GM12878 (cell line): ENCODE measurements at regions not wholly inside any gene's neighbourhood (a gene's known extent, or its start where the extent isn't known, plus 50 kb on each side); places are given as distances from the start of the nearest gene placed in this dataset.

Source experiments
- ATAC-seq: fragments of 200-7000 bp; cut with Tn5 transposase; 3 replicates; pipeline ENCODE4 v1.9.1; 2020; ENCODE audit warnings: mild to moderate bottlenecking, moderate library complexity
- BruUV-seq: library from RNA; stranded (reverse); fragments of 400-500 nt; replicated peaks from 2 replicates; lab custom pipeline; 2021; lab: Mats Ljungman, UMichigan
- CTCF ChIA-PET: fragments of 300-600 bp; sonication (Branson Sonifier 250); formaldehyde crosslinking; extraction: SDS; loops from one replicate; lab custom pipeline; 2021; ENCODE audit warnings: inconsistent platforms; lab: Yijun Ruan, JAX
- POLR2A ChIA-PET: fragments of 350-600 bp; formaldehyde crosslinking; extraction: SDS; loops from one replicate; lab custom pipeline; 2021; ENCODE audit warnings: inconsistent platforms; lab: Charles Lee
- RAD21 ChIA-PET: fragments of 300-600 bp; sonication (Branson Sonifier 250); formaldehyde crosslinking; loops from one replicate; lab custom pipeline; 2023; ENCODE audit warnings: antibody characterized with exemption; ENCODE audit not compliant: unreplicated experiment; lab: Charles Lee
- SMC1A ChIA-PET: fragments of 300-600 bp; sonication (Branson Sonifier 250); formaldehyde crosslinking; loops from one replicate; lab custom pipeline; 2023; ENCODE audit not compliant: unreplicated experiment, uncharacterized antibody; lab: Charles Lee
- DNase-seq: peaks from one replicate; pipeline ENCODE4 v3.0.0-alpha.2; 2011; ENCODE audit warnings: low read depth, low spot score
- FAIRE-seq: peaks from 3 replicates; lab custom pipeline; 2011; peaks lifted over from hg19 to GRCh38; lab: Jason Lieb, UNC
- H2AFZ ChIP-seq: 2 replicates; pipeline ENCODE4 v1.6.0; 2011; ENCODE audit warnings: low read depth, low read length, control low read depth; ENCODE audit not compliant: control insufficient read depth
- H3K27ac ChIP-seq: 2 replicates; pipeline ENCODE4 v1.5.1; 2011; ENCODE audit warnings: control low read depth; ENCODE audit not compliant: control insufficient read depth, insufficient read depth
- H3K27me3 ChIP-seq, 2 experiments: replicated peaks in 1 of 2; 2 replicates each; pipeline versions ENCODE4 v1.6.0 to v1.6.1; 2011; ENCODE audit warnings: low read length in 1 of 2; ENCODE audit not compliant: control insufficient read depth in 2 of 2, insufficient read depth in 2 of 2
- H3K36me3 ChIP-seq, 2 experiments: 2 replicates each; pipeline ENCODE4 v1.5.1; 2011; ENCODE audit warnings: low read length in 1 of 2; ENCODE audit not compliant: control insufficient read depth in 2 of 2, insufficient read depth in 2 of 2
- H3K4me1 ChIP-seq: 2 replicates; pipeline ENCODE4 v1.6.1; 2011; ENCODE audit warnings: mild to moderate bottlenecking, low read length, moderate library complexity, mixed read lengths; ENCODE audit not compliant: control insufficient read depth, insufficient read depth
- H3K4me2 ChIP-seq: 2 replicates; pipeline ENCODE4 v1.6.0; 2011; ENCODE audit warnings: control low read depth; ENCODE audit not compliant: control insufficient read depth, insufficient read depth
- H3K4me3 ChIP-seq: fragments of 200-600 bp; sonication (generic); 2 replicates; pipeline ENCODE4 v1.5.1; 2016
- H3K79me2 ChIP-seq: 2 replicates; pipeline ENCODE4 v1.6.0; 2011; ENCODE audit warnings: low read length; ENCODE audit not compliant: control insufficient read depth, insufficient read depth
- H3K9ac ChIP-seq: 2 replicates; pipeline ENCODE4 v1.8.0; 2011; ENCODE audit warnings: low read length, control low read depth, mixed read lengths; ENCODE audit not compliant: control insufficient read depth, insufficient read depth
- H3K9me3 ChIP-seq: replicated peaks from 3 replicates; pipeline ENCODE4 v1.5.1; 2011; ENCODE audit warnings: mild to moderate bottlenecking, low read length; ENCODE audit not compliant: control insufficient read depth, insufficient read depth
- H4K20me1 ChIP-seq: 2 replicates; pipeline ENCODE4 v1.6.0; 2011; ENCODE audit not compliant: control insufficient read depth, insufficient read depth
- BCL11A ChIP-seq: IDR thresholded peaks from 2 replicates; pipeline ENCODE4 v1.6.1; 2011; ENCODE audit warnings: low read depth, low read length
- IKZF2 ChIP-seq, 2 experiments: fragments of 450-650 bp; IDR thresholded peaks; 2 replicates each; pipeline ENCODE4 v1.6.1; 2017; ENCODE audit warnings: mild to moderate bottlenecking in 2 of 2, moderate library complexity in 2 of 2
- KDM1A ChIP-seq: fragments of 200-600 bp; sonication (generic); IDR thresholded peaks from 2 replicates; pipeline ENCODE4 v1.6.1; 2016; ENCODE audit warnings: borderline replicate concordance
- NBN ChIP-seq: fragments of 450-650 bp; IDR thresholded peaks from 2 replicates; pipeline ENCODE4 v1.6.1; 2016
- NFXL1 ChIP-seq: fragments of 450-650 bp; IDR thresholded peaks from 2 replicates; pipeline ENCODE4 v1.6.1; 2017; ENCODE audit warnings: antibody characterized with exemption, mild to moderate bottlenecking, borderline replicate concordance
- PAX5 ChIP-seq: IDR thresholded peaks from 2 replicates; pipeline ENCODE4 v1.6.1; 2011; ENCODE audit warnings: low read depth, low read length, borderline replicate concordance
- PAX8 ChIP-seq: fragments of 450-650 bp; IDR thresholded peaks from 2 replicates; pipeline ENCODE4 v1.6.1; 2017; ENCODE audit warnings: mild to moderate bottlenecking, moderate library complexity
- POLR2A ChIP-seq: IDR thresholded peaks from 2 replicates; pipeline ENCODE4 v1.6.1; 2011; ENCODE audit warnings: low read depth, mild to moderate bottlenecking, low read length
- POU2F2 ChIP-seq: IDR thresholded peaks from 3 replicates; pipeline ENCODE4 v1.6.1; 2011; ENCODE audit warnings: low read depth, mild to moderate bottlenecking, low read length, borderline replicate concordance
- RAD21 ChIP-seq: IDR thresholded peaks from 2 replicates; pipeline ENCODE4 v1.6.1; 2011; ENCODE audit warnings: mild to moderate bottlenecking, low read depth, low read length, moderate library complexity; ENCODE audit not compliant: insufficient read depth
- SMARCA5 ChIP-seq: fragments of 450-650 bp; IDR thresholded peaks from 2 replicates; pipeline ENCODE4 v1.6.1; 2017; ENCODE audit warnings: mild to moderate bottlenecking
- SP1 ChIP-seq: IDR thresholded peaks from one replicate; pipeline ENCODE4 v1.6.1; 2011; ENCODE audit warnings: low read depth, low read length
- SPI1 ChIP-seq: IDR thresholded peaks from 2 replicates; pipeline ENCODE4 v1.6.1; 2011; ENCODE audit warnings: low read depth, mild to moderate bottlenecking, low read length, moderate library complexity, borderline replicate concordance; ENCODE audit not compliant: insufficient read depth
- SREBF1 ChIP-seq: IDR thresholded peaks from 2 replicates; pipeline ENCODE4 v1.6.1; 2012; ENCODE audit warnings: mild to moderate bottlenecking, low read length
- TARDBP ChIP-seq: IDR thresholded peaks from 2 replicates; pipeline ENCODE4 v1.6.1; 2016; ENCODE audit warnings: borderline replicate concordance
- WRNIP1 ChIP-seq: IDR thresholded peaks from 2 replicates; pipeline ENCODE4 v1.6.1; 2011; ENCODE audit warnings: low read depth, low read length, improper control_type of control experiment, borderline replicate concordance
- ZBED1 ChIP-seq: IDR thresholded peaks from 2 replicates; pipeline ENCODE4 v1.6.1; 2016; ENCODE audit warnings: borderline replicate concordance
- WGBS: methylation state at CpG from one replicate; pipeline ENCODE4 v1.1.6; 2016; ENCODE audit warnings: low lambda C conversion rate; ENCODE audit not compliant: insufficient replicate concordance, insufficient coverage; ENCODE audit errors: missing lambda C conversion rate; 5-methylcytosine and 5-hydroxymethylcytosine counted together
- in situ Hi-C: fragments of 300-500 bp; cut with MboI; formaldehyde crosslinking; loops from 9 replicates; pipeline ENCODE4 v1.14.3; 2018; ENCODE audit warnings: mixed read lengths
- intact Hi-C: fragments of 100-400 bp; cut with micrococcal nuclease; formaldehyde crosslinking; loops from one replicate; pipeline ENCODE4 v1.14.2; 2022; ENCODE audit not compliant: unreplicated experiment
- TF ChIP-seq, protein P1 (sequence below): fragments of 450-650 bp; IDR thresholded peaks from 2 replicates; pipeline ENCODE4 v1.6.1; 2017; ENCODE audit warnings: mild to moderate bottlenecking, moderate library complexity
- TF ChIP-seq, protein P2 (sequence below): IDR thresholded peaks from 2 replicates; pipeline ENCODE4 v1.6.1; 2012; ENCODE audit warnings: low read depth, low read length, improper control_type of control experiment
- TF ChIP-seq, protein P3 (sequence below): fragments of 450-650 bp; formaldehyde crosslinking; IDR thresholded peaks from 2 replicates; pipeline ENCODE4 v1.5.0; 2022; ENCODE audit warnings: mild to moderate bottlenecking, missing genetic modification characterization

DNA sequence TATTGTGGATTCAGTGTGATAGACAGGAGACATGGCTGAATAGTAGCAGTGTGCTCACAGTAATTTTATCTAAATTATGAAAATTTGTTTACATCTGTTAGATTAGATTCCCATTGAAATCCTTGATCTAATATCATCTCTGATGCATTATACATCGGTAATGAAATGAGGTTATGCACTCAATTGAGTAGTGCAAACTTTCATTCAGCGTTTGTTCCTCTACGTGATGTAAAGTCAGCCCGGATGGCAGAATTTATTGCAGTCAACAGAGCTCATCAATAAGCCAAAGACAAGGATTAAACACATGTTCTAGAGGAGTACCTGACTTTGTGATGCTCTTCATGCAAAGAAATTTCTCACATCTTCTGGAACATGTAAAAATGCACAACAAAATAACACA lies 549.2 kb downstream of the GOLGA6L6 start:
- POLR2A ChIA-PET = no interaction called here
- in situ Hi-C loops (no loop called here), intact Hi-C loops (no loop called here)
- Histone ChIP-seq H4K20me1 (no peaks in the 10 kb centered on the region), H3K27me3 (no peaks in the 10 kb centered on the region), H3K9ac (no peak overlapping the region), H3K36me3 (no peaks in the 10 kb centered on the region), H2AFZ (no peak overlapping the region), H3K79me2 (no peaks in the 10 kb centered on the region), H3K4me3 (no peak overlapping the region), H3K4me1 (no peaks in the 10 kb centered on the region), H3K4me2 (no peak overlapping the region), H3K9me3 (no peaks in the 10 kb centered on the region; the same call in 2 of the 3 replicates), H3K27ac (no peak overlapping the region)
- TF ChIP-seq SPI1 = no peak
- TF ChIP-seq ZBED1 = no peak
- no peak for TF ChIP-seq RAD21
- no peak for TF ChIP-seq TARDBP
- TF ChIP-seq NBN = no peak
- TF ChIP-seq, protein P1, sequence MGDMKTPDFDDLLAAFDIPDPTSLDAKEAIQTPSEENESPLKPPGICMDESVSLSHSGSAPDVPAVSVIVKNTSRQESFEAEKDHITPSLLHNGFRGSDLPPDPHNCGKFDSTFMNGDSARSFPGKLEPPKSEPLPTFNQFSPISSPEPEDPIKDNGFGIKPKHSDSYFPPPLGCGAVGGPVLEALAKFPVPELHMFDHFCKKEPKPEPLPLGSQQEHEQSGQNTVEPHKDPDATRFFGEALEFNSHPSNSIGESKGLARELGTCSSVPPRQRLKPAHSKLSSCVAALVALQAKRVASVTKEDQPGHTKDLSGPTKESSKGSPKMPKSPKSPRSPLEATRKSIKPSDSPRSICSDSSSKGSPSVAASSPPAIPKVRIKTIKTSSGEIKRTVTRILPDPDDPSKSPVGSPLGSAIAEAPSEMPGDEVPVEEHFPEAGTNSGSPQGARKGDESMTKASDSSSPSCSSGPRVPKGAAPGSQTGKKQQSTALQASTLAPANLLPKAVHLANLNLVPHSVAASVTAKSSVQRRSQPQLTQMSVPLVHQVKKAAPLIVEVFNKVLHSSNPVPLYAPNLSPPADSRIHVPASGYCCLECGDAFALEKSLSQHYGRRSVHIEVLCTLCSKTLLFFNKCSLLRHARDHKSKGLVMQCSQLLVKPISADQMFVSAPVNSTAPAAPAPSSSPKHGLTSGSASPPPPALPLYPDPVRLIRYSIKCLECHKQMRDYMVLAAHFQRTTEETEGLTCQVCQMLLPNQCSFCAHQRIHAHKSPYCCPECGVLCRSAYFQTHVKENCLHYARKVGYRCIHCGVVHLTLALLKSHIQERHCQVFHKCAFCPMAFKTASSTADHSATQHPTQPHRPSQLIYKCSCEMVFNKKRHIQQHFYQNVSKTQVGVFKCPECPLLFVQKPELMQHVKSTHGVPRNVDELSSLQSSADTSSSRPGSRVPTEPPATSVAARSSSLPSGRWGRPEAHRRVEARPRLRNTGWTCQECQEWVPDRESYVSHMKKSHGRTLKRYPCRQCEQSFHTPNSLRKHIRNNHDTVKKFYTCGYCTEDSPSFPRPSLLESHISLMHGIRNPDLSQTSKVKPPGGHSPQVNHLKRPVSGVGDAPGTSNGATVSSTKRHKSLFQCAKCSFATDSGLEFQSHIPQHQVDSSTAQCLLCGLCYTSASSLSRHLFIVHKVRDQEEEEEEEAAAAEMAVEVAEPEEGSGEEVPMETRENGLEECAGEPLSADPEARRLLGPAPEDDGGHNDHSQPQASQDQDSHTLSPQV = no peak
- TF ChIP-seq SP1 = no peak
- no peak for TF ChIP-seq IKZF2 (IDR thresholded peaks at IDR 0.05)
- TF ChIP-seq, protein P2, sequence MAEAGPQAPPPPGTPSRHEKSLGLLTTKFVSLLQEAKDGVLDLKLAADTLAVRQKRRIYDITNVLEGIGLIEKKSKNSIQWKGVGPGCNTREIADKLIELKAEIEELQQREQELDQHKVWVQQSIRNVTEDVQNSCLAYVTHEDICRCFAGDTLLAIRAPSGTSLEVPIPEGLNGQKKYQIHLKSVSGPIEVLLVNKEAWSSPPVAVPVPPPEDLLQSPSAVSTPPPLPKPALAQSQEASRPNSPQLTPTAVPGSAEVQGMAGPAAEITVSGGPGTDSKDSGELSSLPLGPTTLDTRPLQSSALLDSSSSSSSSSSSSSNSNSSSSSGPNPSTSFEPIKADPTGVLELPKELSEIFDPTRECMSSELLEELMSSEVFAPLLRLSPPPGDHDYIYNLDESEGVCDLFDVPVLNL = no peak
- TF ChIP-seq, protein P3, sequence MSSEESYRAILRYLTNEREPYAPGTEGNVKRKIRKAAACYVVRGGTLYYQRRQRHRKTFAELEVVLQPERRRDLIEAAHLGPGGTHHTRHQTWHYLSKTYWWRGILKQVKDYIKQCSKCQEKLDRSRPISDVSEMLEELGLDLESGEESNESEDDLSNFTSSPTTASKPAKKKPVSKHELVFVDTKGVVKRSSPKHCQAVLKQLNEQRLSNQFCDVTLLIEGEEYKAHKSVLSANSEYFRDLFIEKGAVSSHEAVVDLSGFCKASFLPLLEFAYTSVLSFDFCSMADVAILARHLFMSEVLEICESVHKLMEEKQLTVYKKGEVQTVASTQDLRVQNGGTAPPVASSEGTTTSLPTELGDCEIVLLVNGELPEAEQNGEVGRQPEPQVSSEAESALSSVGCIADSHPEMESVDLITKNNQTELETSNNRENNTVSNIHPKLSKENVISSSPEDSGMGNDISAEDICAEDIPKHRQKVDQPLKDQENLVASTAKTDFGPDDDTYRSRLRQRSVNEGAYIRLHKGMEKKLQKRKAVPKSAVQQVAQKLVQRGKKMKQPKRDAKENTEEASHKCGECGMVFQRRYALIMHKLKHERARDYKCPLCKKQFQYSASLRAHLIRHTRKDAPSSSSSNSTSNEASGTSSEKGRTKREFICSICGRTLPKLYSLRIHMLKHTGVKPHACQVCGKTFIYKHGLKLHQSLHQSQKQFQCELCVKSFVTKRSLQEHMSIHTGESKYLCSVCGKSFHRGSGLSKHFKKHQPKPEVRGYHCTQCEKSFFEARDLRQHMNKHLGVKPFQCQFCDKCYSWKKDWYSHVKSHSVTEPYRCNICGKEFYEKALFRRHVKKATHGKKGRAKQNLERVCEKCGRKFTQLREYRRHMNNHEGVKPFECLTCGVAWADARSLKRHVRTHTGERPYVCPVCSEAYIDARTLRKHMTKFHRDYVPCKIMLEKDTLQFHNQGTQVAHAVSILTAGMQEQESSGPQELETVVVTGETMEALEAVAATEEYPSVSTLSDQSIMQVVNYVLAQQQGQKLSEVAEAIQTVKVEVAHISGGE (CRISPR knock-in tag) = no peak
- TF ChIP-seq SMARCA5 = no peak
- TF ChIP-seq SREBF1 = no peak
- TF ChIP-seq PAX5 = no peak
- no peak for TF ChIP-seq WRNIP1
- no peak for TF ChIP-seq KDM1A
- TF ChIP-seq NFXL1 = no peak
- no peak for TF ChIP-seq BCL11A
- TF ChIP-seq POLR2A = no peak
- TF ChIP-seq PAX8 = no peak
- no peak for TF ChIP-seq POU2F2
- SMC1A ChIA-PET = no interaction called here
- CTCF ChIA-PET = no interaction called here
- 19% methylated on average over 4 of the region's 4 CpGs for WGBS
- ATAC-seq (no peak), FAIRE-seq (no peak), DNase-seq (no peak)
- BruUV-seq = no TSS peak
- RAD21 ChIA-PET = no interaction called here
